SK-N-SH treated with all-trans-retinoic acid at 6 μM for 48 hours (cell line): ENCODE measurements at regions not wholly inside any gene's neighbourhood (a gene's known extent, or its start where the extent isn't known, plus 50 kb on each side); places are given as distances from the start of the nearest gene placed in this dataset.

Experiments
- CSDC2 ChIP-seq: fragments of 250-450 bp; sonication (Bioruptor Pico); IDR thresholded peaks from 2 replicates; pipeline ENCODE4 v1.5.0; 2020; ENCODE audit warnings: mild to moderate bottlenecking, moderate library complexity
- ESRRG ChIP-seq: fragments of 250-450 bp; sonication (Bioruptor Pico); IDR thresholded peaks from 2 replicates; pipeline ENCODE4 v1.6.1; 2021; ENCODE audit warnings: mild to moderate bottlenecking
- GLIS3 ChIP-seq: fragments of 250-450 bp; sonication (Bioruptor Pico); IDR thresholded peaks from 2 replicates; pipeline ENCODE4 v1.5.0; 2020; ENCODE audit warnings: mild to moderate bottlenecking, moderate library complexity
- ISL1 ChIP-seq: fragments of 250-450 bp; sonication (Bioruptor Pico); IDR thresholded peaks from 2 replicates; pipeline ENCODE4 v2.1.2; 2022; ENCODE audit warnings: mild to moderate bottlenecking, moderate library complexity
- PATZ1 ChIP-seq: fragments of 250-450 bp; sonication (Bioruptor Pico); IDR thresholded peaks from 2 replicates; pipeline ENCODE4 v1.8.0; 2020; ENCODE audit warnings: mild to moderate bottlenecking, moderate library complexity, borderline replicate concordance
- PPARA ChIP-seq: fragments of 250-450 bp; sonication (Bioruptor Pico); IDR thresholded peaks from 2 replicates; pipeline ENCODE4 v1.5.0; 2020; ENCODE audit warnings: mild to moderate bottlenecking, borderline replicate concordance
- SNAI2 ChIP-seq: fragments of 250-450 bp; sonication (Bioruptor Pico); IDR thresholded peaks from 2 replicates; pipeline ENCODE4 v1.5.0; 2020; ENCODE audit warnings: mild to moderate bottlenecking, moderate library complexity
- TCF4 ChIP-seq: fragments of 250-450 bp; sonication (Bioruptor Pico); IDR thresholded peaks from 2 replicates; pipeline ENCODE4 v1.8.0; 2021; ENCODE audit warnings: mild to moderate bottlenecking, moderate library complexity, borderline replicate concordance
- ZC3H10 ChIP-seq: fragments of 250-450 bp; sonication (Bioruptor Pico); IDR thresholded peaks from 2 replicates; pipeline ENCODE4 v1.5.1; 2021; ENCODE audit warnings: mild to moderate bottlenecking, moderate library complexity
- ZFP3 ChIP-seq: fragments of 250-450 bp; sonication (Bioruptor Pico); IDR thresholded peaks from 2 replicates; pipeline ENCODE4 v1.5.0; 2020; ENCODE audit warnings: mild to moderate bottlenecking, moderate library complexity
- TF ChIP-seq, protein P1 (sequence below): fragments of 250-450 bp; sonication (Bioruptor Pico); IDR thresholded peaks from 2 replicates; pipeline ENCODE4 v1.5.0; 2020; ENCODE audit warnings: mild to moderate bottlenecking, moderate library complexity

GRCh38 chr3:34090876-34091275 is 292.4 kb downstream of the PDCD6IP start:
- TF ChIP-seq PPARA (no peak), ESRRG (CRISPR knock-in tag) (no peak), ZFP3 (CRISPR knock-in tag) (no peak), SNAI2 (CRISPR knock-in tag) (no peak), GLIS3 (CRISPR knock-in tag) (no peak), ISL1 (CRISPR knock-in tag) (no peak), ZC3H10 (CRISPR knock-in tag) (no peak), PATZ1 (CRISPR knock-in tag) (no peak), TCF4 (CRISPR knock-in tag) (no peak), CSDC2 (CRISPR knock-in tag) (no peak)
- TF ChIP-seq, protein P1, sequence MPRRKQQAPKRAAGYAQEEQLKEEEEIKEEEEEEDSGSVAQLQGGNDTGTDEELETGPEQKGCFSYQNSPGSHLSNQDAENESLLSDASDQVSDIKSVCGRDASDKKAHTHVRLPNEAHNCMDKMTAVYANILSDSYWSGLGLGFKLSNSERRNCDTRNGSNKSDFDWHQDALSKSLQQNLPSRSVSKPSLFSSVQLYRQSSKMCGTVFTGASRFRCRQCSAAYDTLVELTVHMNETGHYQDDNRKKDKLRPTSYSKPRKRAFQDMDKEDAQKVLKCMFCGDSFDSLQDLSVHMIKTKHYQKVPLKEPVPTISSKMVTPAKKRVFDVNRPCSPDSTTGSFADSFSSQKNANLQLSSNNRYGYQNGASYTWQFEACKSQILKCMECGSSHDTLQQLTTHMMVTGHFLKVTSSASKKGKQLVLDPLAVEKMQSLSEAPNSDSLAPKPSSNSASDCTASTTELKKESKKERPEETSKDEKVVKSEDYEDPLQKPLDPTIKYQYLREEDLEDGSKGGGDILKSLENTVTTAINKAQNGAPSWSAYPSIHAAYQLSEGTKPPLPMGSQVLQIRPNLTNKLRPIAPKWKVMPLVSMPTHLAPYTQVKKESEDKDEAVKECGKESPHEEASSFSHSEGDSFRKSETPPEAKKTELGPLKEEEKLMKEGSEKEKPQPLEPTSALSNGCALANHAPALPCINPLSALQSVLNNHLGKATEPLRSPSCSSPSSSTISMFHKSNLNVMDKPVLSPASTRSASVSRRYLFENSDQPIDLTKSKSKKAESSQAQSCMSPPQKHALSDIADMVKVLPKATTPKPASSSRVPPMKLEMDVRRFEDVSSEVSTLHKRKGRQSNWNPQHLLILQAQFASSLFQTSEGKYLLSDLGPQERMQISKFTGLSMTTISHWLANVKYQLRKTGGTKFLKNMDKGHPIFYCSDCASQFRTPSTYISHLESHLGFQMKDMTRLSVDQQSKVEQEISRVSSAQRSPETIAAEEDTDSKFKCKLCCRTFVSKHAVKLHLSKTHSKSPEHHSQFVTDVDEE, result no peak
